ENCODE measurements at regions not wholly inside any gene's neighbourhood (a gene's known extent, or its start where the extent isn't known, plus 50 kb on each side); places are given as distances from the start of the nearest gene placed in this dataset.

GRCh38 chr7:108686494-108686893 is 116.8 kb downstream of the DNAJB9 start:
- H3K9me3 Mint-ChIP-seq (ENCODE audit: low read depth, unreplicated experiment) = peaks cover 6% of the 10 kb centered on the region
- BruUV-seq (replicated peaks) = no TSS peak
- TF ChIP-seq, protein P1, sequence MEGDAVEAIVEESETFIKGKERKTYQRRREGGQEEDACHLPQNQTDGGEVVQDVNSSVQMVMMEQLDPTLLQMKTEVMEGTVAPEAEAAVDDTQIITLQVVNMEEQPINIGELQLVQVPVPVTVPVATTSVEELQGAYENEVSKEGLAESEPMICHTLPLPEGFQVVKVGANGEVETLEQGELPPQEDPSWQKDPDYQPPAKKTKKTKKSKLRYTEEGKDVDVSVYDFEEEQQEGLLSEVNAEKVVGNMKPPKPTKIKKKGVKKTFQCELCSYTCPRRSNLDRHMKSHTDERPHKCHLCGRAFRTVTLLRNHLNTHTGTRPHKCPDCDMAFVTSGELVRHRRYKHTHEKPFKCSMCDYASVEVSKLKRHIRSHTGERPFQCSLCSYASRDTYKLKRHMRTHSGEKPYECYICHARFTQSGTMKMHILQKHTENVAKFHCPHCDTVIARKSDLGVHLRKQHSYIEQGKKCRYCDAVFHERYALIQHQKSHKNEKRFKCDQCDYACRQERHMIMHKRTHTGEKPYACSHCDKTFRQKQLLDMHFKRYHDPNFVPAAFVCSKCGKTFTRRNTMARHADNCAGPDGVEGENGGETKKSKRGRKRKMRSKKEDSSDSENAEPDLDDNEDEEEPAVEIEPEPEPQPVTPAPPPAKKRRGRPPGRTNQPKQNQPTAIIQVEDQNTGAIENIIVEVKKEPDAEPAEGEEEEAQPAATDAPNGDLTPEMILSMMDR (IDR thresholded peaks at IDR 0.05; ENCODE audit: unreplicated experiment) = no peak
- H3K27ac Mint-ChIP-seq (ENCODE audit: unreplicated experiment) = no peak overlapping the region
- H3K4me1 Mint-ChIP-seq (ENCODE audit: low read depth, unreplicated experiment) = peaks cover 6% of the 10 kb centered on the region
- intact Hi-C loops (cut with micrococcal nuclease; ENCODE audit: unreplicated experiment) = no loop called here
- CTCF ChIA-PET = no interaction called here
- no peaks in the 10 kb centered on the region for H3K36me3 Mint-ChIP-seq (ENCODE audit: insufficient read depth, unreplicated experiment)
- no peak for DNase-seq
- no peak overlapping the region for H3K4me3 Mint-ChIP-seq (ENCODE audit: low read depth, unreplicated experiment)
- no peaks in the 10 kb centered on the region for H3K27me3 Mint-ChIP-seq (ENCODE audit: unreplicated experiment)

GRCh38 chr7:108697254-108697653 is 127.6 kb downstream of the DNAJB9 start:
- Mint-ChIP-seq H3K36me3 (ENCODE audit: insufficient read depth, unreplicated experiment) (no peaks in the 10 kb centered on the region), H3K27ac (ENCODE audit: unreplicated experiment) (no peak overlapping the region), H3K9me3 (ENCODE audit: low read depth, unreplicated experiment) (no peaks in the 10 kb centered on the region), H3K27me3 (ENCODE audit: unreplicated experiment) (no peaks in the 10 kb centered on the region), H3K4me1 (ENCODE audit: low read depth, unreplicated experiment) (no peaks in the 10 kb centered on the region), H3K4me3 (ENCODE audit: low read depth, unreplicated experiment) (no peak overlapping the region)
- CTCF ChIA-PET = no interaction called here
- BruUV-seq (replicated peaks) = no TSS peak
- TF ChIP-seq, protein P1 (IDR thresholded peaks at IDR 0.05; ENCODE audit: unreplicated experiment) = no peak
- DNase-seq = no peak
- intact Hi-C loops (cut with micrococcal nuclease; ENCODE audit: unreplicated experiment) = no loop called here

DNA sequence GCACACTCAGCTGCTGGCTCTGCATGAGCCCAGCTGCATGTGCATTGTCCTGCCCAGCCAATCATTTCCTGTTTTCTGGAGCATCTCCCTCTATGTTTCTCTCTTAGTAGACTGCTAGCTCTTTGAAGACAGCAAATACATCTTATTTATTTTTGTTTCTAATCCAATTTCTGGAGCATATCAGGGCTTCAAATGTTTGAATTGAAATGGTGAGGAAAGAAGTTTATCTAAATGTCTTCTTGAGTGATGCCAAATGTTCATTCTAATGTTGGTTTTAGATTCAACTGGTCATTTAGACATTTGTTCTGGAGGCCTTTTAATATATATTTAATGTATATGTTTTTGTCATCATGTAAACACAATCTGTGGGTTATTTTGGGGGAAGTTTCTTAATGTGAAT is 141.9 kb downstream of the DNAJB9 start:
- H3K27ac Mint-ChIP-seq (ENCODE audit: unreplicated experiment) = no peak overlapping the region

GRCh38 chr7:108716783-108717182 is 147.1 kb downstream of the DNAJB9 start:
- CTCF ChIA-PET = no interaction called here
- TF ChIP-seq, protein P1 (IDR thresholded peaks at IDR 0.05; ENCODE audit: unreplicated experiment) = no peak
- no TSS peak for BruUV-seq (replicated peaks)
- no peaks in the 10 kb centered on the region for H3K9me3 Mint-ChIP-seq (ENCODE audit: low read depth, unreplicated experiment)
- no peak for DNase-seq
- peaks cover 60% of the 10 kb centered on the region for H3K27me3 Mint-ChIP-seq (ENCODE audit: unreplicated experiment)
- H3K4me3 Mint-ChIP-seq (ENCODE audit: low read depth, unreplicated experiment) = no peak overlapping the region
- intact Hi-C loops (cut with micrococcal nuclease; ENCODE audit: unreplicated experiment) = no loop called here
- no peak overlapping the region for H3K27ac Mint-ChIP-seq (ENCODE audit: unreplicated experiment)
- H3K4me1 Mint-ChIP-seq (ENCODE audit: low read depth, unreplicated experiment) = no peaks in the 10 kb centered on the region
- H3K36me3 Mint-ChIP-seq (ENCODE audit: insufficient read depth, unreplicated experiment) = no peaks in the 10 kb centered on the region

More for the DNA sequence above, 141.9 kb downstream of the DNAJB9 start:
- no peaks in the 10 kb centered on the region for H3K36me3 Mint-ChIP-seq (ENCODE audit: insufficient read depth, unreplicated experiment)
- no peaks in the 10 kb centered on the region for H3K9me3 Mint-ChIP-seq (ENCODE audit: low read depth, unreplicated experiment)
- CTCF ChIA-PET = no interaction called here
- H3K4me3 Mint-ChIP-seq (ENCODE audit: low read depth, unreplicated experiment) = no peak overlapping the region
- DNase-seq = no peak
- no peaks in the 10 kb centered on the region for H3K4me1 Mint-ChIP-seq (ENCODE audit: low read depth, unreplicated experiment)
- no TSS peak for BruUV-seq (replicated peaks)
- H3K27me3 Mint-ChIP-seq (ENCODE audit: unreplicated experiment) = peaks cover 28% of the 10 kb centered on the region
- TF ChIP-seq, protein P1 (IDR thresholded peaks at IDR 0.05; ENCODE audit: unreplicated experiment) = no peak
- intact Hi-C loops (cut with micrococcal nuclease; ENCODE audit: unreplicated experiment) = no loop called here

DNA sequence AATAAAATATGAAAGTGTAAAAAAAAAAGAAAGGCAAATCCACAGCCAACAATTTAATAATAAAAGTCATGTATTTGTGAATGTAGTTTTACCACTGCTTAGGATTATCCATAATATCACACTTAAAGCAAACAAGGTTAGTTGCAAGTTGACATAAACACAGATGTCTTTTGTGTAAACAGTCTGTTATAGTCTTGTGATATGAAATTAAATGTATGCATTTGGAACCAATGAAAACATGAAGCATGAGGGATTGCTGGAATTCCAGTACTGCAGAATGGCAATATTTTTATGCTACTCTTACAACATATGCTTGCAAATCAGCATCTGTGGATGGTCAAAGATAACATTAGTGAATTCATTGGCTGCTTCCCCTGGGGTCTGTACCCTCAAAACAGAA is 148.1 kb downstream of the DNAJB9 start:
- H3K9me3 Mint-ChIP-seq (ENCODE audit: low read depth, unreplicated experiment) = no peaks in the 10 kb centered on the region
- no peak overlapping the region for H3K4me3 Mint-ChIP-seq (ENCODE audit: low read depth, unreplicated experiment)
- no TSS peak for BruUV-seq (replicated peaks)
- no peak for DNase-seq
- H3K27me3 Mint-ChIP-seq (ENCODE audit: unreplicated experiment) = peaks cover 64% of the 10 kb centered on the region
- H3K27ac Mint-ChIP-seq (ENCODE audit: unreplicated experiment) = no peak overlapping the region
- intact Hi-C loops (cut with micrococcal nuclease; ENCODE audit: unreplicated experiment) = no loop called here
- CTCF ChIA-PET = no interaction called here
- H3K4me1 Mint-ChIP-seq (ENCODE audit: low read depth, unreplicated experiment) = no peaks in the 10 kb centered on the region
- H3K36me3 Mint-ChIP-seq (ENCODE audit: insufficient read depth, unreplicated experiment) = no peaks in the 10 kb centered on the region
- TF ChIP-seq, protein P1 (IDR thresholded peaks at IDR 0.05; ENCODE audit: unreplicated experiment) = no peak
